ENCODE measurements at regions not wholly inside any gene's neighbourhood (a gene's known extent, or its start where the extent isn't known, plus 50 kb on each side); places are given as distances from the start of the nearest gene placed in this dataset.
A peak's percentile ranks its signal among the peaks of the same experiment; 100 is the strongest.

GRCh38 chr11:29129844-29130243 lies 887.0 kb downstream of the KCNA4 start:
- Histone ChIP-seq H3K4me2 (ENCODE audit: insufficient read depth, low read length) (no peak overlapping the region), H3K4me1 (ENCODE audit: control insufficient read depth, extremely low read depth, insufficient read depth, low read length) (peaks cover 10% of the 10 kb centered on the region), H3K9me1 (replicated peaks; ENCODE audit: control insufficient read depth, extremely low read depth, insufficient read depth, low read length) (no peaks in the 10 kb centered on the region), H3K79me2 (ENCODE audit: control insufficient read depth, insufficient read depth, low read length) (no peaks in the 10 kb centered on the region), H3K27ac (ENCODE audit: insufficient read depth, low read depth, low read length) (no peak overlapping the region), H3K9ac (replicated peaks; ENCODE audit: extremely low read depth, insufficient read depth, low read length) (no peak overlapping the region), H2AFZ (ENCODE audit: low read depth, low read length) (no peak overlapping the region), H3K36me3 (ENCODE audit: control insufficient read depth in 2 of 2, extremely low read depth in 1 of 2, insufficient read depth in 2 of 2, low read length in 2 of 2) (no peaks in the 10 kb centered on the region), H3K9me3 (replicated peaks; ENCODE audit: control insufficient read depth, insufficient read depth, low read length) (no peaks in the 10 kb centered on the region), H3K4me3 (replicated peaks in 1 of 3; ENCODE audit: insufficient read depth in 1 of 3, low read depth in 1 of 3, low read length in 3 of 3) (no peak overlapping the region), H3K27me3 (ENCODE audit: control insufficient read depth in 2 of 2, insufficient read depth in 2 of 2, low read length in 2 of 2) (no peaks in the 10 kb centered on the region), H4K20me1 (replicated peaks; ENCODE audit: control insufficient read depth, extremely low read depth, insufficient read depth, low read length) (no peaks in the 10 kb centered on the region)
- dilution Hi-C loops (cut with MboI; ENCODE audit: extremely low pct_ligation_motif_present, low sequenced_read_pairs) = no loop called here
- BruUV-seq (replicated peaks) = no TSS peak
- intact Hi-C loops (cut with micrococcal nuclease) = no loop called here
- peak; percentile 18 for FAIRE-seq
- TF ChIP-seq GATA2 (IDR thresholded peaks at IDR 0.05; ENCODE audit: insufficient read depth, insufficient read length, low read depth, low read length) (no peak), FOS (IDR thresholded peaks at IDR 0.05; ENCODE audit: borderline replicate concordance, insufficient read depth, low read length) (peak; percentile 53), POLR2A (IDR thresholded peaks at IDR 0.05; ENCODE audit: low read depth, low read length) (no peak), EZH2 (IDR thresholded peaks at IDR 0.05; ENCODE audit: borderline replicate concordance, low read depth, low read length, severe bottlenecking) (no peak), MAX (IDR thresholded peaks at IDR 0.05; ENCODE audit: insufficient read depth, insufficient read length) (no peak)
- POLR2A ChIA-PET = no interaction called here
- peak; percentile 18 for DNase-seq (ENCODE audit: low read depth, low spot score)
- CTCF ChIA-PET = interaction anchor here (0.8 kb wide), 1 partner anchor 30 kb away, joined by 5 read pairs; no protein-coding TSS in a partner anchor

DNA sequence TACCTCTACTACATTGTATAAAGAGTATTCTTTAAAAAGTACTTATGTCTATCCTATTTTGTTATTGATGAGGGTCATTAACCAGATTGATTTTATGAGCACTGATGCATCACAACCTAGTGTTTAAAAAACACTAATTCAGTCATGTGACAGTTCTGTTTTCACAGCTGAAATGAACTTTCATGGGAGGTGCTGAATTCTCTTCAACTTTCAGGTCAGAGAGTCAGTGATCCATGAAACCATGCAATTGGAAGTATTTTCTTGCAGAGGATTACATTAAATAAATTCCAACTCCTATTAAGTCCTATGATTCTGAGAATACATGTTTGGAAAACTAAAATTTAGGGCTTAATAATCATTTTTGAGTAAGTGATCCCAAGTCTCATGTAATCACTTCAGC lies 889.4 kb downstream of the KCNA4 start:
- FAIRE-seq = no peak
- dilution Hi-C loops (cut with MboI; ENCODE audit: extremely low pct_ligation_motif_present, low sequenced_read_pairs) = no loop called here
- BruUV-seq (replicated peaks) = no TSS peak

More for the DNA sequence above, 889.4 kb downstream of the KCNA4 start:
- Histone ChIP-seq H3K27ac (ENCODE audit: insufficient read depth, low read depth, low read length) (no peak overlapping the region), H3K4me3 (replicated peaks in 1 of 3; ENCODE audit: insufficient read depth in 1 of 3, low read depth in 1 of 3, low read length in 3 of 3) (no peak overlapping the region), H2AFZ (ENCODE audit: low read depth, low read length) (no peak overlapping the region), H3K9ac (replicated peaks; ENCODE audit: extremely low read depth, insufficient read depth, low read length) (no peak overlapping the region), H3K36me3 (ENCODE audit: control insufficient read depth in 2 of 2, extremely low read depth in 1 of 2, insufficient read depth in 2 of 2, low read length in 2 of 2) (no peaks in the 10 kb centered on the region), H3K79me2 (ENCODE audit: control insufficient read depth, insufficient read depth, low read length) (no peaks in the 10 kb centered on the region), H3K4me1 (ENCODE audit: control insufficient read depth, extremely low read depth, insufficient read depth, low read length) (peaks cover 10% of the 10 kb centered on the region), H4K20me1 (replicated peaks; ENCODE audit: control insufficient read depth, extremely low read depth, insufficient read depth, low read length) (no peaks in the 10 kb centered on the region), H3K4me2 (ENCODE audit: insufficient read depth, low read length) (no peak overlapping the region), H3K9me1 (replicated peaks; ENCODE audit: control insufficient read depth, extremely low read depth, insufficient read depth, low read length) (no peaks in the 10 kb centered on the region), H3K9me3 (replicated peaks; ENCODE audit: control insufficient read depth, insufficient read depth, low read length) (no peaks in the 10 kb centered on the region), H3K27me3 (ENCODE audit: control insufficient read depth in 2 of 2, insufficient read depth in 2 of 2, low read length in 2 of 2) (no peaks in the 10 kb centered on the region)
- intact Hi-C loops (cut with micrococcal nuclease) = no loop called here
- CTCF ChIA-PET = interaction anchor here (1.4 kb wide), 1 partner anchor 9 kb away, joined by 3 read pairs; no protein-coding TSS in a partner anchor
- TF ChIP-seq EZH2 (IDR thresholded peaks at IDR 0.05; ENCODE audit: borderline replicate concordance, low read depth, low read length, severe bottlenecking) (no peak), MAX (IDR thresholded peaks at IDR 0.05; ENCODE audit: insufficient read depth, insufficient read length) (no peak), POLR2AphosphoS5 (IDR thresholded peaks at IDR 0.05; ENCODE audit: insufficient read depth, low read depth, low read length) (no peak), GATA2 (IDR thresholded peaks at IDR 0.05; ENCODE audit: insufficient read depth, insufficient read length, low read depth, low read length) (no peak), FOS (IDR thresholded peaks at IDR 0.05; ENCODE audit: borderline replicate concordance, insufficient read depth, low read length) (no peak), POLR2A (IDR thresholded peaks at IDR 0.05; ENCODE audit: low read depth, low read length) (no peak), MYC (IDR thresholded peaks at IDR 0.05; ENCODE audit: low read depth, low read length) (no peak), JUN (IDR thresholded peaks at IDR 0.05; ENCODE audit: borderline replicate concordance, insufficient read depth, insufficient read length, low read depth) (no peak)
- TF ChIP-seq, protein P1, sequence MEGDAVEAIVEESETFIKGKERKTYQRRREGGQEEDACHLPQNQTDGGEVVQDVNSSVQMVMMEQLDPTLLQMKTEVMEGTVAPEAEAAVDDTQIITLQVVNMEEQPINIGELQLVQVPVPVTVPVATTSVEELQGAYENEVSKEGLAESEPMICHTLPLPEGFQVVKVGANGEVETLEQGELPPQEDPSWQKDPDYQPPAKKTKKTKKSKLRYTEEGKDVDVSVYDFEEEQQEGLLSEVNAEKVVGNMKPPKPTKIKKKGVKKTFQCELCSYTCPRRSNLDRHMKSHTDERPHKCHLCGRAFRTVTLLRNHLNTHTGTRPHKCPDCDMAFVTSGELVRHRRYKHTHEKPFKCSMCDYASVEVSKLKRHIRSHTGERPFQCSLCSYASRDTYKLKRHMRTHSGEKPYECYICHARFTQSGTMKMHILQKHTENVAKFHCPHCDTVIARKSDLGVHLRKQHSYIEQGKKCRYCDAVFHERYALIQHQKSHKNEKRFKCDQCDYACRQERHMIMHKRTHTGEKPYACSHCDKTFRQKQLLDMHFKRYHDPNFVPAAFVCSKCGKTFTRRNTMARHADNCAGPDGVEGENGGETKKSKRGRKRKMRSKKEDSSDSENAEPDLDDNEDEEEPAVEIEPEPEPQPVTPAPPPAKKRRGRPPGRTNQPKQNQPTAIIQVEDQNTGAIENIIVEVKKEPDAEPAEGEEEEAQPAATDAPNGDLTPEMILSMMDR (IDR thresholded peaks at IDR 0.05; ENCODE audit: extremely low read depth in 1 of 2, insufficient read depth in 1 of 2, low read depth in 1 of 2, low read length in 2 of 2) = no peak
- POLR2A ChIA-PET = no interaction called here
- no peak for DNase-seq (ENCODE audit: low read depth, low spot score)
